GM21367 (cell line): ENCODE measurements at regions not wholly inside any gene's neighbourhood (a gene's known extent, or its start where the extent isn't known, plus 50 kb on each side); places are given as distances from the start of the nearest gene placed in this dataset.

Experiments
- ATAC-seq: cut with Tn5 transposase; IDR thresholded peaks from one replicate; pipeline ENCODE4 v1.9.1; 2021; ENCODE audit not compliant: unreplicated experiment

DNA sequence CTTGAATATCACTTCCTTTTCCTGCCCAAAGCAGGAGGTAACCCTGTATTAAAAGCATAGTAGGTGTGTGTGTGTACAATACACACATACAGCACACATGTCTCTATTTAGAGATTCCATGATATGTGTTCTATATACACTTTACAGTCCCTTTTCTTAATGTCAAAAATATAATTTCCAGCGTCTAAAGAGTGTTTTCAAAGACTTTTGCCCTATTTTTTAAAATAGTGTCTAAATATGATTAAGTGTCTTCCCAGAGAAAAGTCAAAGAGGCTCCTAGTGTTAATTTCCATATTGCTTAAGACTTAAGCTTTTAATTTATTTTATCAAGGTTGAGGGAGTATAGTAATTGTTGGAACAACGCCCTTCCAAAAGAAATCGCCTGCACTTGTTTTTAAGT is 420.3 kb upstream of the POU3F3 start:
- no peak for ATAC-seq

DNA sequence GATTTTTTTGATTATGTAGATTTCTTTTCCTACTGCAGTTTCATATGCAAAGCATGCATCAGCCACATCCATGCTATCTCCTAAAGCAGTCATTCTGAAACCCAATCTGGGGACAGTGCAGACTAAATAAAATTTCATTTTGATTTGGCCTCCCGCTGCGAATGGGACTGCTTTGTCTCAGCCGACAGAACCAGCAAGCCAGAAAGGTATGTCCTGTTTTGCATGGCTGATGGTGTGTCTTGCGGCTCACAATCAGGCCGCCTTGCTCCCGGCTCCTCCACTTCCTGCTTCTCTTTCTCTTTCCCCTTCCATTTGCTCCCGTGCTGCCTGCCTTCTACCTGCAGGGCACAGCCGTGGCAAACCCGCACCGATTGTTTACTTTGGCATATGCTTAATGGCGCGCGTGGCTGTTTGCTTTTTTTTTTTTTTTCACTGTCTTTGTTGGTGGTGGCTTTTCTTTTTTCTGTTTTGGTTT is 419.6 kb upstream of the POU3F3 start:
- peak; percentile 76 for ATAC-seq

DNA sequence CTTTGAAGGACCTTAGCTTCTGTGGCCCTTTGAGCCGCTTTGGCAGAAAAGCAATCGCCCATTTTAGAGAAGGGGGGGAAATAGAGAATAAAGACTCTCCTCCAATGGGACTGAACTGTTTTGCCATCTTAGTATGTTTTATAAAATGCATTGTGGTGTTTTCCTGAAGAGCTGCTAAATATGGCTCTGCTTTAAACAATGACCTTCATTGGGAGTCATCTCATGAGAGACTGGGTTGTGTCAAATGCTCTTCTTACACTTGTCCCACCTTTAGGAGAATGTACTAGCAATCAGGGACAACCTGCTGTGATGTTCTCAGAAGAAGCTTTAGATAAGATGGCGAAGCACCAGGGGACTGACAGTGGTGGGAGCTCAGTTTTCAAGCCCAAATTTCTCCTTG is 418.9 kb upstream of the POU3F3 start:
- no peak for ATAC-seq

DNA sequence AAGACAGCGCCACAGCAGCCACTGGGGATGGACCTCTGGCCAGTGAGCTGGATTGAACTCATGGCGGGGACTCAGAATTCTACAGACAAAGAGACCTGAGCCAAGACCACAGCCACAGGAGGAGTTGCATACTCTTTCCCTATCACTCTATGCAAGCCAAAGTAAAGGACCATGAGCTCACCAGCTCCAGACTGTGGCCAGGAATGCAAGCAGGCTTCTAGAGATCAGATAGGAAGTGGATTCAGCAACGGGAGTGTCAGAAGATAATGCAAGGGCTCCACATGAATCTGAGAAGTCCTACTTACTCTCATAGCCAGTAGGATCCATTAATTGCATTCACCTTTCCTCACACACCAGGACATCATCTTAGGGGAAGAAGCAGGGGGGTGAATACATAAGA is 415.4 kb upstream of the POU3F3 start:
- no peak for ATAC-seq

DNA sequence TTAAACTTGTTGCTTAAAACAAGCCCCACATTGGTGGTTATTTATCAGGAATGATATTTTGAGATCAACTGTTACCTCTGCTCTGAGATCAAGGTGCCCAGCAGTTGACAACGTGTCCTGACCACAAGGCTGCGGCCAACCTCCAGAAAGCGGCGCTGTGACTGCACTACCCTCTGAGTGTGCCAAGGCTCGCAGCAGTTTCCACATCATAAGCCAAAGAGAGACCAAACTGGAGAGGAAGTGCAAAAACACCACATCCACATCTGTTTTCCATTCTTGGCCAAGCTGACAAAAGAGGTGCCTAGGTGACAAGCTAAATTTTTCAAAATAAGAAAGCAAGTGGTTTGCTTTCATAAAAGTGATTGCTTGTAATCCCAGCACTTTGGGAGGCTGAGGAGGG is 410.8 kb upstream of the POU3F3 start:
- ATAC-seq = no peak

DNA sequence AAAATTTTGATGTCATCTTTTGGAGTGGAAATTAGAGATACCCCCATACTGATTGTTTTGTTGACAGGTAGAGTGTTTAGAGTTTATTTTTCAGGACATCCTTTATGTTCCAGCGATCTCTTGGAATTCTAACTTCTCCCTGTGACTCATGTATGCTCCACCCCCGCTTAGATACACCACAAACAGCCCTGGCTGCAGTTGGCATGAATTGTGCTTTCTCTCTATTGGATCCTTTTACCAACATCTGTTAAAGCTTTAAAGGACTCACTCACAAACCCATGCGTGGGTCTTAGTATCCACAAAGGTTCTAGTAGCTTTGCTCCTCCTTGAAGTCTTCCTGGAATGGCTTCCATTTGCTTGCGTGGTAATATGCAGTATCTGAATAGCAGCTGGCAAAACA is 409.5 kb upstream of the POU3F3 start:
- ATAC-seq = no peak

DNA sequence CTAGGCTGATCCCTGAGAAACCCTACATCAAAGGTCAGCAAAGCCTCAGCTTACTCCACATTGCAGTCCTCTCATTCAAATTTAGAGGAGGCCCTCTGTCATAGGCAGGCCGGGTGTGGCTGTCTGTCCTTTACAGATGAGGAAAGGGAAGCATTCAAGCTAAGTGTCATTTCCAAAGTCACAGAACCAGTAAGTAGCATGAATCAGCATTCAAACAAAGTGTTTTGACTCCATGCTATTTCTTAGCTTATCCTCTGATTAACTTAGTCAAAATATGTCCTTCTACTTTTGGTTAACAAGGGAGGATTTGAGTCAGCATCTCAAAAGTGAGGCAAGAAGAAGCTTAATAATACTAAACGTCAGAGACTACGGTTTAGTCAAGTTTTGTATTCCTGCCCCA is 409.0 kb upstream of the POU3F3 start:
- no peak for ATAC-seq

DNA sequence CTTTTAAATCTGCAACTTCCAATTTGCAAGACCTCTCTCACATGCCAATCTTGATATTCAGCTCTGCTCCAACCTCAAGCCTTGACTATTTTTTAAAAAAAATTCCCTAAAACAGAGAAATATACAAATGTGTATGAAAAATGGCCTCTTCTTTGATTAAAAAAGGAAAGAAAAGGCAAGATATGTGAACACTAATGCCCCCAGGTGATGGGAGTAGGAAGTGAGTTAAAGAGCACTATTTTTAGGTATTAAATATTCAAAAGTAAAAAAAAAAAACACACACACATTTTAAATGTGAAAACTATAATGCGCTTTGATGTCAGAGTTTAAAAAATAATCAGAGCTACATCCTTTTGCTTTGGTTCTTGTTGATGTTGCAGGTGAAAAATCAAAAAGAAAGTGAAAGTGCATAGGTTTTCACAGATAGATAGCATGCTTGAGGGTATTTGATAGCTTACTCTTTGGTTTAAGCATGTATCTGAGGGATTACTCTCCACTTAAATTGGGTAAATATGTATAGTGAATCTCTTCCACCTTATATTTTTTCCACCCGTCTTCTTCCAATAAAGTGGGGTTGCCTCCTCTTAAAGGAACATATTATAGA is 406.0 kb upstream of the POU3F3 start:
- ATAC-seq = no peak

DNA sequence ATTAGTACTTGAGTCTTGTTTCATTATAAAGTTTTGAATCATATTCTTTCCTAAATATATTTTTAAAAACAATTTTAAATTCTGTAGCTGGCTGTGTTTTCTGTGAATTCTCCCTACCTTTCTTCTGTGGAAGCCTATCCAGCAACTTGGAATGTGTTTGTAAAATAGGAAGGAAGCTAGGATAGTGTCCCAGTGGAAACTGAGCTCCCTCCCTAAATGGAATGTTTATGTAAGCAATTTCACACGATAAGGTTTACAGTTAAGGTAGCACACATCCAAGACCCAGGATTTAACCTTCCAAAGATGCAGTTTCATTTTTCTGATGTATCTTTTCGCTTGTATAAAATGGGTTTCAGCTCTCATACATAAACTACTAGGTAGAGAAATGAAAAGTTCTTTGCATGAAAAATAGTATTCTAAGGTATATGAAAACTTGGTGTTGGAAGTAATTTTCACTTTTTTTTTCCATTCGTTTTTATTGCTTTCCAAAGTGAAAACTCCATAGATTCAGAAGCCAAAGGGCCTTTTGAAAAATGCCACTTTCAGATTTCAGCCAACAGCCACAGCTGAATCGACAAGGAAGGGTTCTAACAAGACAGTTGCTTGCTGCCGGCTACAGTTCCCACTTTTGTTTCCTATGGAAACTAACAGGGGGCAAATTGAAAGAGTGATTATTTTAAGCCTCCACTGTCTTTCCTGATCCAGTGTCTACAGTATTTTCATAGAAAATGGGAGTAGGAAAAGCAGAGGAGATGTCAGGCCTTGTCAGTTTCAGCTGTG is 405.1 kb upstream of the POU3F3 start:
- ATAC-seq = no peak

DNA sequence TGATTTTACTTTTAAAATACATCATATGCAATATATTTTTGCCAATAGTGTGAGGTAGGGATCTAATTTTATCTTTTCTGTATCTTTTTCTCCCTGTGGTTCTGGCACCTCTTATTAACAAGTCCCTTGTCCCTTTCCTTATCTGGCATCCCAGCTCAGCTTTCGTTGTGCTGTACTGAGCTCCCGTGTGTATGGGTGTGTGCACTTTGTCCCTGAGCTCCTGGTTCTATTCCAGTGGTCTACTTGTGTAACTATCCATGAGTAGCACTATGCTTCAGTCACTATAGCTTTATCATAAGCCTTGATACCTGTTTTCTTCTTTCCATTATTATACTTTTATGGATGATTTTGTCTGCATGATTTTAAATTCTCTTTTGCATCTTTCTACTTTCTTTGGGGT is 401.4 kb upstream of the POU3F3 start:
- ATAC-seq = no peak

DNA sequence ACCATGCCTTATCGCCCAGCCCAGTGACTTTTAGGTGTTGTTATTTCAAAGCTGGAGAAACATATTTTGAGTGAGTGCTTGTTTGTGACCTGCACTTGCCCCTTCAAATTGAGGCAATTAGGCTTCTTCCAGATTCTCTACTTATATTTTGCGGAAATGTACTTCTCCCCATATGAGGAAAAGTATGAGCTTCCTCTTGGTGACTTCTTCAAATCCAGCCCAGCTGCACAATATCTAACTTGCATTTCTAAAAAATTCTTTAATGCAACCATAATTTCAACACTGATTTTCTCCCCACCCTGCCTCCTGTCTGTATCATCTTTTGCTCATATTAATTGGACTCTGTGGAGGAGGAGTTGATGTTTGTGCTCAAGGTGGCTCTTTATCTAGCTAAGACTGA is 391.2 kb upstream of the POU3F3 start:
- no peak for ATAC-seq

DNA sequence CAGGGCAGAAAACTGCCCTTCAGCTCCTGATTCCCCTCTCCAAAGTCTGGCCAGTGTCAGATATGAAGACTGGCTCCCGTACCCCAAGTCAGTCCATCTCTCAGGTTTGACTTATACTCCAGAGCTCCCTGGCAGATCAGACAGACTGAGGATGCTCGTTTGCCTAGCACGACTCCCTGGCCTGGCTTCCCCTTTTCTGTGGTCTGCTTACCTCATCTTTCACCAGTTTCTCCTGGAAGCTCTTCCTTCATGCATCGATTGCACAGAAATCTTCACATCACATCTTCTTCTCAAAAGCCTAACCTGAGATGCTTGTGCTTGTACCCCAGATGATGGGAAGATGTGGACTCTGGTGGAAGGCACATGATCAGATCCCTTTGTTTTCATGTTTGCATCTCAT is 387.9 kb upstream of the POU3F3 start:
- ATAC-seq = no peak

DNA sequence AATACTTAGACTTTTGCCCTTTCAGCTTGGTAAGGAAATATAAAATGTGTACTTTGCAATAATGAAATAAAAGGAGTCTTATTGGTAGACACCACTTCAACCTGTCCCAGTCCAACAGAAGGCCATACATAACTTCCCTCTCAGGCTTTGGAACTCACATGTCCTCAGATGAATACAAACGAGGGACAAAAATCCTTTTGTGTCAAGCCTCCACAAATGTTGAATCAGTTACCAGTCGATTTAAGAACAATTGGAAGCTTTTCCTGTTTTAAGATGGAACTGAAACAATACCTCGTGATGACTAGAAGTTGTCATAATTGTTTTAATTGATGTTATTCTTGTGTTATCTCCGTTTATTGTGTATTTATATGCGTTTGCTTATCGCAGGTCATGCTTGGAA is 385.1 kb upstream of the POU3F3 start:
- no peak for ATAC-seq

DNA sequence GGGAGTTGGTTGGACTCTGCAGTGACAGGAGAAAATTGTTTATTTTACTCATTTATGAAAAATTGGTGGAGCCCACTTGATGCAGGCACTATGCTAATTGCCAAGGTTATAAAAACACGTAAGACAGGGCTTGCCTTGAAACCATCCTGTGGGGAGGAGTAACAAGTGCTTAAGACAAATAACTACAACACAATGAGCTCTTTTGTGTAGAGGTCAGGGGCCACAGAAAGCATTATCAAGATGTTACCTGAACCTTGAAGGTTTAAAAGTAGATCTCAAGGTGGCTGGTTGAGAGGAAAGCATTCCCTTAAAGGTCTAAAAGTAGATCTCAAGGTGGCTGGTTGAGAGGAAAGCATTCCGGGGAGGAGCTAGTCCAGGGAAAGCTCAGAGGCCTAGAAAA is 381.8 kb upstream of the POU3F3 start:
- no peak for ATAC-seq

DNA sequence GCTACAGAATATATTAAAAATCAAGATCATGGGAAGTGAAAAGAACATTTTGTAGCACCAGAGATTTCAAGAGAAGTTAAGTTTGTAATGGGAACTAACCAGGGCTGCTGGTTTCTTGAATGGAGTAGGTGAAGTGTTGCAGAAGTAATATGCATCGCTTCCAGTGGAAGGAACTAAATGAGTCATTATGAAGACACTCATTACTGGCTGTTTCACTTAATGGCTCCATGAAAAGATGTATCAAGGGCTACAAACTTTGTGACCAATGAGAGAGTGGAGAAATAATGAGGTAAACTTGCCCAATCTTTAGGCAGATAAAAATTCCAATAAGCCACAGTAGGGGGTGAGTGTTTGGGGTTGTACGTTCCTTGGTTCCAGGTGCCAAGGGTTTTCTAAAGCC is 380.4 kb upstream of the POU3F3 start:
- no peak for ATAC-seq

DNA sequence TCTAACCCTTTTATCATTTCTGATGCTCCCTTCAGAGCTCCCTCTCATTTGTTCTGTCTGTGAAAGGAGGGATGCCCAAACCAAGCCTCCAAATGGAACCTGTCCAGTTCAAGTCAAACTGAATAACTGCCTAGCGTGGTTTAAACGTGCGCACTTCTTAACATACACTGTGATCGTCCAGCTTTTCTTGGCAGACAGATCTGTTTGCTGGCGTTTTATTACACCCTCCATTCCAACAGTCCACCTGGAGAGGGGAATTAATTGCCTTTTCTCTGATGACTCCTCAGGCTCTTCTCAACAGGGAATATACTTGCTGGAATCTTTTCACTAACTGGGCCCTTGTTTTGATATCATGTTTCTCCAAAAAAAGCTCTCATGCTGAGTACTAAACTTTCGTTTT is 379.2 kb upstream of the POU3F3 start:
- ATAC-seq = no peak

DNA sequence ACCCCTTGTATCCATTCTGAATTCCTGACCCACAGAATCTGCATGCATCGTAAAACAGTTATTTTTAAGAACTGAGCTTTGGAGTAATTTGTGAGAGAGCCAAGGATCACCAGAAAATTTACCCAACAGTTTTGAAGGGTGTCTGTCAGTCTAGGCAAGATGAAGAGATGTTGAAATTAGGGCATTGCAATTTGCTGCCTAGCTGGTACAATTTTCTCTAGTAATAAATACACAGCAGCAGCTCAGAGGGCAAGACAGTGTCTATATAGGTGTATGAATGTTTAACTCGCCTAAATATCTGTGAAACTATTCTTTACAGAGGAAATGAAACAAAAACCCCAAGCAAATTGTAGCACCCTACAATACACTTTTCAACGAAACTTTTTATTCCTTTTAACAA is 377.8 kb upstream of the POU3F3 start:
- no peak for ATAC-seq

DNA sequence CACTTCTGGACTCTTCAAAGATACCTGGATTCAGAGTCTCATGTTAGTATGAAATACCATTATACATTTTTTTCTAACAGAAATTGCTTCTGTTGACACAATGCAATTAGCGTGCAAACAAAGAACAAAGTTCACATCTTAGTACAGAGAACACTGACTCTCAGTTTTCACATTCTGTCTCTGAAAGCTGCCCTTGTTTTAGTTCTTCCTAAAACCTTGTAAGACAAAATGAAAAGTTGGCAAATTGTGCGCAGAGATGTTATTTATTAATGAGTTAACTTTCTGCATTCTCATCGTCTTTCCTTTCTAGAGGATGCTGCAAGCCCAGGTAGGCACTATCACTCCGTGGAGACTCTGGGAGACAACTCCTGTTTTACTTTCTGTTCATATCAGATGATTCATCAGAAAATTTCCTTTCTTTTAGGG is 377.3 kb upstream of the POU3F3 start:
- no peak for ATAC-seq

DNA sequence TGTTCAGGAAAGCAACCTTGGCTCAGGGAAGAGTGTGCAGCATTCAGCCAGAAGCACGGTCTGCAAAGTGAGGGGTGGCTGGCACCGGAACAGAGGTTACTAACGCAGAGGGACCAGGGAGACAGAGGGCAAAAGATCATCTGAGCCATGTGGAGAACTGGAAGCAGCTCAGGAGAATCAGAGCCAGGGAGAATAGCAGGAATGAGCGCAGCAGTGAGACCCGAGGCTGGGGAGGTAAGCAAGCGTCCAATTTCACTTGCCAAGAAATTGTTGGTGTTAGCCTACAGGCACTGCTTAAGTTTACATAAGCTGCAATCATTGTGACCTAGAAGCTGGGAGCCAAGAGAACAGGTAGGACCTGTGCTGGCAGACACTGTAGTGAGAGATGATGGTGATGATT is 372.6 kb upstream of the POU3F3 start:
- no peak for ATAC-seq

DNA sequence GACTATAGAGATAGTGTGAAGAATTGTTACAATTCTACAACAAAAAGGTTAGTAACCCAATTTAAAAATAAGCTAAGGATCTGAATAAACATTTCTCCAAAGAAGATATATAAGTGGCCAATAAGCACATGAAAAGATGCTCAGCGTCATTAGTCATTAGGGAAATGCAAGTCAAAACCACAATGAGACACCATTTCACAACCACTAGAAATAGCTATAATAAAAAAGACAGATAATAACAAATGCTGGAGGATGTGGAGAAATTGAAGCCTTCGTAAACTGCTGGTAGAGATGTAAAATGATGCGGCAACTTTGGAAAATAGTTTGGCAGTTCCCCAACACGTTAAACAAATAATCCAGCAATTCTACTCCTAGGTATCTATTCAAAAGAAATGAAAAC is 366.5 kb upstream of the POU3F3 start:
- no peak for ATAC-seq

DNA sequence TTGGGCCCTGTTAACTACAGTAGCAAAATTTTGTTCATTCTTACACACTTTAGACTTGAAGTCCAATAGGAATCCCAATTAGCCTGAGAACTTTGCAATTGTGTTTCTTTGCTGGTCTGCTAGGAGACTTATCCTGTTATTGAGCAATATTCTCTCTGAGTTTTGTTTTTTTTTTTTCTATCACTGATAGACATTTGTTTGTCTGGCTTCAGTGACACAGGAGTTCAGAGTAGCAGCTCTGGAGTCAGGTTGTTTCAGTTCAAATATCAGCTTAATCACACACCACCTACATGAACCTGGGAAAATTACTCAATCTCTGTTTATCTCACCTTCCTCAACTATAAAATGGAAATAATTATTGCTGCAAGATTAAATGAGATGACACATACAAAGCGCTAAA is 360.2 kb upstream of the POU3F3 start:
- no peak for ATAC-seq

DNA sequence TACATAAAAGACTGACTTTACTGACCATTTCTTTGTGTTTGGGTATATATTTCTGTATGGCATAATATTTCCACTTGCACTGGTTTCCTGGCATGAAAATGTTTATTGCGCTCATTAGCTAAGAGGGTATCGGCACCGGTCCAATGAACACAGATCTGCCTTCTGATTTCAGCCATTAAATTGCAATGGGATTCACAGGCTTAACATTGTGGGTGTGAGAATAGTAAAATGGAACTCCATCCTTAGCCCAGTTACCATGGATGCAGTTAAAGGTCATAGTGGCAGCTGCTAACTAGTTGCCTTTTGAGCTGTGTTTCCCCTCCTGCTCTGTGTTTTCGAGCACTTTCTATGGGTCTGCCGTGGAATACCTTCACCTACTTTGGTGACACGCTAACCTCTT is 352.6 kb upstream of the POU3F3 start:
- ATAC-seq = no peak

DNA sequence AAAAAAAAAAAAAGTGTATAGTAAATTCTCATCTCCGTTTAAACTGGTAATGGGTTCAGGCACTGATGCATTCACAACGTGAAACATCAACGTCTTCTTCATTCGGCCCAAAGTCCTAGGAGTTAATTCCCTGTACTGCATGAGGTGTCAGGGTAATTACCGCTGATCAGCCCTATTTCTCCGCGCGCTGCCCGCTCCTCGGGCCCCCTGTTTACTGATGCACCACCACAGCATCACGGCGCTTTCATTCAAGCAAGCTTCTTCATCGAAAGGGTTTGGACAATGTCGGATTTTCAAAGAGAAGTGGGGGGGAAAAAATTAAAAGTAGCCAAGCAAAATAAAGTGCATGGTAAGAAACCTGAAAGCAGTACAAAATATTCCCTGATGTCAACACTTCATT is 352.0 kb upstream of the POU3F3 start:
- ATAC-seq = no peak
